Coronary artery (tissue), 2 donors: ENCODE measurements at regions not wholly inside any gene's neighbourhood (a gene's known extent, or its start where the extent isn't known, plus 50 kb on each side); places are given as distances from the start of the nearest gene placed in this dataset.
A peak's percentile ranks its signal among the peaks of the same experiment; 100 is the strongest.
"Not testable (repeated sequence)": the region's sequence is repeated elsewhere in the genome, so short reads cannot be mapped to it uniquely, and the experiment has no call there.

ENCODE experiments used
- DNase-seq: peaks from one replicate; pipeline ENCODE4 v3.0.0-alpha.2; 2017; ENCODE audit warnings: low spot score
- H3K27ac ChIP-seq, 2 donors: fragments of 200-600 bp; sonication (generic); one replicate each; pipeline ENCODE4 v1.5.1; 2016 to 2019
- H3K4me3 ChIP-seq: fragments of 200-600 bp; sonication (generic); 2 replicates; pipeline ENCODE4 v1.5.1; 2016; ENCODE audit warnings: mild to moderate bottlenecking, moderate library complexity
- TF ChIP-seq, protein P1 (sequence below): fragments of 200-600 bp; sonication (generic); IDR thresholded peaks from one replicate; pipeline ENCODE4 v1.5.1; 2019; ENCODE audit warnings: antibody characterized with exemption

DNA sequence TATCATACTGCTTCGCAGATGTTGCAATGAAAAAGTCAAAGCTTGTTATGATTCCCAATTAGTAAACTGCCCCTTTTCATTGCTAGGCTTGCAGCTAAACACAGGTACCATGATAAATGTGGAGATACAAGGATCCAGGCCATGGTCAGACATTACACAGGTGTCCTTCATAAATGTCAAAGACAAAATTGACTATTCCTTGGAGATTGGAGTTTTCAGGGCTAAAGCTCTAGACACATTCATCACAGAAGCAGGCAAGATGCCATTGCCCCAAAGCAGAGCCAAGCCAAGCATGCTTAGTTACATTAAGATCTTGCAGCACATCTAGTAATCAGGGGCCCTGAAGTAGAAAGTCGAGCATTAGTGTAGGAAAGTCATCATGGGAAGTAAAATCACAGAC lies 111.3 kb upstream of the INTU start:
- DNase-seq, result no peak
- TF ChIP-seq, protein P1, sequence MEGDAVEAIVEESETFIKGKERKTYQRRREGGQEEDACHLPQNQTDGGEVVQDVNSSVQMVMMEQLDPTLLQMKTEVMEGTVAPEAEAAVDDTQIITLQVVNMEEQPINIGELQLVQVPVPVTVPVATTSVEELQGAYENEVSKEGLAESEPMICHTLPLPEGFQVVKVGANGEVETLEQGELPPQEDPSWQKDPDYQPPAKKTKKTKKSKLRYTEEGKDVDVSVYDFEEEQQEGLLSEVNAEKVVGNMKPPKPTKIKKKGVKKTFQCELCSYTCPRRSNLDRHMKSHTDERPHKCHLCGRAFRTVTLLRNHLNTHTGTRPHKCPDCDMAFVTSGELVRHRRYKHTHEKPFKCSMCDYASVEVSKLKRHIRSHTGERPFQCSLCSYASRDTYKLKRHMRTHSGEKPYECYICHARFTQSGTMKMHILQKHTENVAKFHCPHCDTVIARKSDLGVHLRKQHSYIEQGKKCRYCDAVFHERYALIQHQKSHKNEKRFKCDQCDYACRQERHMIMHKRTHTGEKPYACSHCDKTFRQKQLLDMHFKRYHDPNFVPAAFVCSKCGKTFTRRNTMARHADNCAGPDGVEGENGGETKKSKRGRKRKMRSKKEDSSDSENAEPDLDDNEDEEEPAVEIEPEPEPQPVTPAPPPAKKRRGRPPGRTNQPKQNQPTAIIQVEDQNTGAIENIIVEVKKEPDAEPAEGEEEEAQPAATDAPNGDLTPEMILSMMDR, result no peak
- H3K27ac ChIP-seq, result no peak overlapping the region
- H3K4me3 ChIP-seq, result no peak overlapping the region

DNA sequence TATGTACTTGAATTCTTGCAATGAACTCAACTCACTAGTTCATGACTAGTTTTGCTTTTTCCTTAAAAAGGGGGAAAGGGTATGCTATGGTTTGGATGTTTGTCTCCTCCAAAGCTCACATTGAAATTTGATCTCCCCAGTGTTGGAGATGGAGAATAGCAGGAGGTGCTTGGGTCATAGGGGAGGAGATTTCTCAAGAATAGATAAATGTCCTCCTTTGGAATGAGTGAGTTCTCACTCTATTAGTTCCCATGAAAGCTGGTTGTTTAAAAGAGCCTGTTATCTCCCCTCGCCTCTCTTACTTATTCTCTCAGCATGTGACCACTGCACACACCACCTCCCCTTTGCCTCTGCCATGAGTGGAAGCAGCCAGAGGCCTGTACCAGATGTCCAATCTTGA lies 109.4 kb upstream of the INTU start:
- DNase-seq, result no peak

DNA sequence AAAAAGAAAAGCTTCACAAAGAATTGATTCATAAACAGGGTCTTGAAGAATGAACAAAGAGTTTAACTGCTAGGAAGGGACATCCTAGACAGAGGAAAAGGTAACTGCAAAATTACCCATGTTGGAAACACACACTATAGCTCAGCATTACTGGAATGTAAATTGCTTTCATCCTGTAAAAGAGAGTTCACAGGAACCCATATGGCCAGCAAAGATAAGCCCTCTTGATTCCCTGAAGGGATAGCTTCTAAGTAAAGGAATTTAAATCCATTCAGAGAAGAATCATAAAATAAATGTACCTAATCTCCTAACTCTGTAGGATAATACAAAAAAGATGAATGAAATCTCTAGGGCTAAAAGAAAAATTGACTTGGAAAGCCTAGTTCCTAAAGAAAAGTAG lies 107.1 kb upstream of the INTU start:
- TF ChIP-seq, protein P1, result no peak
- DNase-seq, result no peak

More for the DNA sequence above, 109.4 kb upstream of the INTU start:
- Histone ChIP-seq H3K4me3 (no peak overlapping the region), H3K27ac (no peak overlapping the region)
- TF ChIP-seq, protein P1, result no peak

DNA sequence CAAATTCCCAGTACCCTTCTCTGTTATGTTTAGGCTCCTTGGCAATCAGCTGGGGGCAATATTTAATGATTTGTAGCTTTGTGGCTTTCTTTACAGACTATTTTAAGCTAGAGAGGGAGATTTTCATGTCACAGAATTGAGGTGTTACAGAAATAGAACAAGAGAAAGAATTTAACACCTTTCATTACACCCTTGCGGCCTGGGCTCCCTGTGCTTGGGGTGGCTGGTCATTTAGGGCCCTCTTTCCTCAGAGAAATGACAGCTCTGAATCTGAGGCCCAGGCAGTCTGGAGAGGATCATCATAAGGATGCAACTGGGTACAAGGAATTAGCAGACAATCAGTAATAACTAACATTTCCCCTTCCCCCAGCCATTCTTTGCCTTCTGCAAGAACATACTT lies 104.5 kb upstream of the INTU start:
- Histone ChIP-seq H3K27ac (no peak overlapping the region), H3K4me3 (no peak overlapping the region)
- DNase-seq, result no peak
- TF ChIP-seq, protein P1, result no peak

More for the DNA sequence above, 107.1 kb upstream of the INTU start:
- Histone ChIP-seq H3K27ac (no peak overlapping the region), H3K4me3 (no peak overlapping the region)

DNA sequence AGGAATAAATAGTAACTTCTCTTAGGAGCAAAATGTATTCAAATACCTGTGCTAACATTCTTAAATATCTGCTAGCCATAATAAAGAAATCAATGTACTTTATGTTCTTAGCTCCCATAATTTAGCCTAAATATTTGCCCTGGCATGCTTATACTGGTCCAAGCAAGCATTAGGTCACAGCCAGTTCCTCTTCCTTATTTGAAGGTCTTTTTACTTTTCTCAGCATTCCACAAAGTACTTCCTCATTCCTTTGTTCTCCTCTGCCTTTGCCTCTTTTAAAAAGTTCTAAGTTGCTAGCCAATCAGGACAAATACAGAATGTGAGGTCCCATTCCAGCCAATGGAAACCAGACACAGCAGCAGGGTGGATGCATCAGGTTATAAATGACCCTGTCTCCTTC lies 102.9 kb upstream of the INTU start:
- not testable (repeated sequence) for H3K27ac ChIP-seq, DNase-seq, H3K4me3 ChIP-seq

DNA sequence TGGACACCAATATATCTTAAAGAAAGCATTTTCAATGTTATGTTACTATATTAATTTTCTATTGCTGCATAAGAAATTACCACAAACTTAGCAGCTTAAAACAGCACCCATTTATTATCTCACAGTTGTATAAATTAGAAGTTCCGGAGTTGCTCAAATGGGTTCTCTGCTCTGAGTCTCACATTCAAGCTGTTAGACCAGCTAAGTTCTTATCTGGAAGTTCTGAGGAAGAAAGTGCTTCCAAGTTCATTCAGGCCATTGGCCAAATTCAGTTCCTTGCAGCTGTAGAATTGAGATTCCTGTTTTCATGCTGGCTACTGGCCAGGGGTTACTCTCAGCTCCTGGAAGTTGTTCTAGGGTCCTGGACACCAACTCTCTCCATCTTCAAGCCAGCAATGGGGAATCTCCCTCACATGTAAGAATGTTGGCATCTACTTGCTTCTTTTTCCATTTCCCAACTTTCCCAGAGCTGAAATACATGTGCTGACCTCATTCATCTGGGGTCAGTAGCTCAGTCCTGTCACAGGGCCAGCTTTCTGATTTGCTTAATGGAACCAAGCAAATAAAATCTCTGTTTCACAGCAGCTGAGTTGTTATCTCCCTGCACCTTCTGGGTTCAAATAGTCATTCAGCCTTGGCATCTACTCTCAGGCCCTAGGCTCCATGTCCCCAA lies 99.6 kb upstream of the INTU start:
- Histone ChIP-seq H3K4me3 (no peak overlapping the region), H3K27ac (no peak overlapping the region)
- TF ChIP-seq, protein P1, result no peak
- peak; percentile 67 for DNase-seq

DNA sequence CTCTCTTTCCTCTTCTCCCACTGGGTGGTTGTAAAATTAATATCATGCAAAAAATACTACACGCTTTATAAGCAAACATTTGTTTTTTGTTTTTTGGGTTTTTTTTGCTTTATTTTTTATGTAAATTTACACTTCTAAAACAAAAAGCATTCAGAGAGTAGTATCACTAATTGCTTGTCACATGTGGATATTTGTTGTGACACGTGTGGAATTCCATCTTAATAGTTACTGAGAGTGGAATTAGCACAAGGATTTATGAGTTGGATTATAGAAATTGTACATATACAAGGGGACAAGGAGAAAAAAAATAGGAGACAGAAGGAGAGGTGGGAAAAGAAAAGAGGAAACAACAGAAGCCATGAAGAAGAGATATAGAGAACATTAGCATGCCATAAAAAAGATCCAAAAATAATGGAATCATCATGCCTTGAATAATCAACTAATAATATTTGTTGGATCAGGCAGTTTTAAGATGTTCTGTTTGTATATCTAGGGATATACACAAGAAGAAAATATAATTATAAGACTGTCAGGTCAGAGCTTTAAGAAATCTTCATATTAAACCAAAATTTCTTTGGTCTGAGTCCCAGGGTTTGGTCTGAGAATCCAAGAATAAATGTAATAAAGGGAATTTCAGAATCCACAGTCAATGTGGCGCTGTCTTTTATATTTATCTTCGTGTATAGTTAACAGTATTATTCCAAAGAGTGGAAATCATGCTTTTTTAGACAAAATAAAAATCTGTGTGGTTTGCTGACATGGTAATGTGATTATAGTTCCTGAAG lies 98.5 kb upstream of the INTU start:
- no peak for DNase-seq
- Histone ChIP-seq H3K27ac (no peak overlapping the region), H3K4me3 (no peak overlapping the region)
- TF ChIP-seq, protein P1, result no peak
